HL-60 (cell line): ENCODE measurements at regions not wholly inside any gene's neighbourhood (a gene's known extent, or its start where the extent isn't known, plus 50 kb on each side); places are given as distances from the start of the nearest gene placed in this dataset.

Source experiments
- GABPA ChIP-seq: IDR thresholded peaks from 2 replicates; pipeline ENCODE4 v1.6.1; 2012; ENCODE audit warnings: low read depth
- POLR2AphosphoS5 ChIP-seq: IDR thresholded peaks from 2 replicates; pipeline ENCODE4 v1.6.1; 2012; ENCODE audit warnings: low read depth
- SPI1 ChIP-seq: IDR thresholded peaks from 2 replicates; pipeline ENCODE4 v1.6.1; 2012; ENCODE audit warnings: low read depth, mild to moderate bottlenecking, borderline replicate concordance
- TF ChIP-seq, protein P1 (sequence below): IDR thresholded peaks from one replicate; pipeline ENCODE4 v1.5.1; 2011; ENCODE audit warnings: low read length, control low read depth, inconsistent platforms; ENCODE audit not compliant: insufficient read depth
- TF ChIP-seq, protein P2 (sequence below): IDR thresholded peaks from 2 replicates; pipeline ENCODE4 v1.6.1; 2012; ENCODE audit warnings: low read depth; ENCODE audit not compliant: insufficient replicate concordance

DNA sequence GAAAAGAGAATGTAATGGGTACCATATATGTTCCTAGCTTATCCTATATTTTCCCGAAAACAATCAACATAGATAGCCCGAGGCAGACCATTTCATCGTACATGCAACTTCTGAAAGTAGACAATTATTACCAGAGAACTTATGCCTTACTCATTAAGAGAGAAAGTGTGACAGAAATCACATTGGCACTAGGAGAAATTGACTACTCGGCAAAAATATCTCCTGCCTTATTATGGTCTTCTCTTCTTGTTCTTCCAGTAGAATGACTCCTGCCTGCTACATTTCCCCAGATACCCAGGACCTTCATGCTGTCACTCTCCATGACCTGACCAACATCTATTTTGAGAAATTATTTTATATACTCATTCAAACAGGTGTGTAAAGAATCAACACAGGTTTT, 1015.7 kb downstream of the TUSC7 start:
- TF ChIP-seq, protein P1, sequence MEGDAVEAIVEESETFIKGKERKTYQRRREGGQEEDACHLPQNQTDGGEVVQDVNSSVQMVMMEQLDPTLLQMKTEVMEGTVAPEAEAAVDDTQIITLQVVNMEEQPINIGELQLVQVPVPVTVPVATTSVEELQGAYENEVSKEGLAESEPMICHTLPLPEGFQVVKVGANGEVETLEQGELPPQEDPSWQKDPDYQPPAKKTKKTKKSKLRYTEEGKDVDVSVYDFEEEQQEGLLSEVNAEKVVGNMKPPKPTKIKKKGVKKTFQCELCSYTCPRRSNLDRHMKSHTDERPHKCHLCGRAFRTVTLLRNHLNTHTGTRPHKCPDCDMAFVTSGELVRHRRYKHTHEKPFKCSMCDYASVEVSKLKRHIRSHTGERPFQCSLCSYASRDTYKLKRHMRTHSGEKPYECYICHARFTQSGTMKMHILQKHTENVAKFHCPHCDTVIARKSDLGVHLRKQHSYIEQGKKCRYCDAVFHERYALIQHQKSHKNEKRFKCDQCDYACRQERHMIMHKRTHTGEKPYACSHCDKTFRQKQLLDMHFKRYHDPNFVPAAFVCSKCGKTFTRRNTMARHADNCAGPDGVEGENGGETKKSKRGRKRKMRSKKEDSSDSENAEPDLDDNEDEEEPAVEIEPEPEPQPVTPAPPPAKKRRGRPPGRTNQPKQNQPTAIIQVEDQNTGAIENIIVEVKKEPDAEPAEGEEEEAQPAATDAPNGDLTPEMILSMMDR = no peak
- TF ChIP-seq POLR2AphosphoS5 (no peak), SPI1 (no peak), GABPA (no peak)
- TF ChIP-seq, protein P2, sequence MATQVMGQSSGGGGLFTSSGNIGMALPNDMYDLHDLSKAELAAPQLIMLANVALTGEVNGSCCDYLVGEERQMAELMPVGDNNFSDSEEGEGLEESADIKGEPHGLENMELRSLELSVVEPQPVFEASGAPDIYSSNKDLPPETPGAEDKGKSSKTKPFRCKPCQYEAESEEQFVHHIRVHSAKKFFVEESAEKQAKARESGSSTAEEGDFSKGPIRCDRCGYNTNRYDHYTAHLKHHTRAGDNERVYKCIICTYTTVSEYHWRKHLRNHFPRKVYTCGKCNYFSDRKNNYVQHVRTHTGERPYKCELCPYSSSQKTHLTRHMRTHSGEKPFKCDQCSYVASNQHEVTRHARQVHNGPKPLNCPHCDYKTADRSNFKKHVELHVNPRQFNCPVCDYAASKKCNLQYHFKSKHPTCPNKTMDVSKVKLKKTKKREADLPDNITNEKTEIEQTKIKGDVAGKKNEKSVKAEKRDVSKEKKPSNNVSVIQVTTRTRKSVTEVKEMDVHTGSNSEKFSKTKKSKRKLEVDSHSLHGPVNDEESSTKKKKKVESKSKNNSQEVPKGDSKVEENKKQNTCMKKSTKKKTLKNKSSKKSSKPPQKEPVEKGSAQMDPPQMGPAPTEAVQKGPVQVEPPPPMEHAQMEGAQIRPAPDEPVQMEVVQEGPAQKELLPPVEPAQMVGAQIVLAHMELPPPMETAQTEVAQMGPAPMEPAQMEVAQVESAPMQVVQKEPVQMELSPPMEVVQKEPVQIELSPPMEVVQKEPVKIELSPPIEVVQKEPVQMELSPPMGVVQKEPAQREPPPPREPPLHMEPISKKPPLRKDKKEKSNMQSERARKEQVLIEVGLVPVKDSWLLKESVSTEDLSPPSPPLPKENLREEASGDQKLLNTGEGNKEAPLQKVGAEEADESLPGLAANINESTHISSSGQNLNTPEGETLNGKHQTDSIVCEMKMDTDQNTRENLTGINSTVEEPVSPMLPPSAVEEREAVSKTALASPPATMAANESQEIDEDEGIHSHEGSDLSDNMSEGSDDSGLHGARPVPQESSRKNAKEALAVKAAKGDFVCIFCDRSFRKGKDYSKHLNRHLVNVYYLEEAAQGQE = no peak
